Panc1 (cell line): ENCODE measurements at regions not wholly inside any gene's neighbourhood (a gene's known extent, or its start where the extent isn't known, plus 50 kb on each side); places are given as distances from the start of the nearest gene placed in this dataset.
"Not testable (repeated sequence)": the region's sequence is repeated elsewhere in the genome, so short reads cannot be mapped to it uniquely, and the experiment has no call there.

Experiments used
- ATAC-seq: fragments of 200-7000 bp; cut with Tn5 transposase; 2 replicates; pipeline ENCODE4 v1.9.1; 2020; ENCODE audit warnings: mild to moderate bottlenecking, moderate library complexity
- BruUV-seq: library from RNA; stranded (reverse); fragments of 400-500 nt; replicated peaks from 2 replicates; lab custom pipeline; 2021; lab: Mats Ljungman, UMichigan
- CTCF ChIA-PET: fragments of 300-600 bp; sonication (Branson Sonifier 250); formaldehyde crosslinking; loops from one replicate; lab custom pipeline; 2022; ENCODE audit warnings: antibody characterized with exemption; lab: Charles Lee
- POLR2A ChIA-PET: fragments of 300-600 bp; sonication (Branson Sonifier 250); formaldehyde crosslinking; loops from one replicate; lab custom pipeline; 2022; ENCODE audit warnings: antibody characterized with exemption; lab: Charles Lee
- DNase-seq: peaks from one replicate; pipeline ENCODE4 v3.0.0-alpha.2; 2010; ENCODE audit warnings: low read depth, low spot score
- H3K27ac ChIP-seq: 2 replicates; pipeline ENCODE4 v1.5.1; 2011; ENCODE audit warnings: mild to moderate bottlenecking, low read length, inconsistent platforms
- H3K27me3 ChIP-seq: fragments of 200-500 bp; sonication (Bioruptor generic); 2 replicates; pipeline ENCODE4 v1.6.0; 2014; ENCODE audit warnings: low read length, inconsistent platforms; ENCODE audit not compliant: control insufficient read depth, insufficient read depth
- H3K36me3 ChIP-seq: fragments of 200-500 bp; sonication (Bioruptor generic); 2 replicates; pipeline ENCODE4 v1.5.1; 2014; ENCODE audit warnings: inconsistent platforms, mild to moderate bottlenecking, low read length, moderate library complexity; ENCODE audit not compliant: control insufficient read depth, insufficient read depth
- H3K4me1 ChIP-seq: 2 replicates; pipeline ENCODE4 v1.5.1; 2011; ENCODE audit warnings: inconsistent platforms, mild to moderate bottlenecking, low read length, moderate library complexity; ENCODE audit not compliant: control insufficient read depth, insufficient read depth
- H3K4me3 ChIP-seq, 2 experiments: 2 replicates each; pipeline ENCODE4 v1.5.1; 2011 to 2012; ENCODE audit warnings: low read depth in 2 of 2, low read length in 2 of 2, mild to moderate bottlenecking in 2 of 2, inconsistent platforms in 1 of 2, moderate library complexity in 1 of 2
- H3K9me3 ChIP-seq: fragments of 200-500 bp; sonication (Bioruptor generic); 2 replicates; pipeline ENCODE4 v1.5.1; 2014; ENCODE audit warnings: low read depth, mild to moderate bottlenecking, inconsistent platforms, low read length, moderate library complexity; ENCODE audit not compliant: control insufficient read depth, insufficient read depth
- POLR2AphosphoS5 ChIP-seq: IDR thresholded peaks from 2 replicates; pipeline ENCODE4 v1.6.1; 2012; ENCODE audit warnings: mild to moderate bottlenecking, low read depth, low read length, moderate library complexity
- SIN3A ChIP-seq: IDR thresholded peaks from 2 replicates; pipeline ENCODE4 v1.6.1; 2012; ENCODE audit warnings: low read depth, mild to moderate bottlenecking, low read length, moderate library complexity, borderline replicate concordance; ENCODE audit not compliant: insufficient read depth
- TCF7L2 ChIP-seq: IDR thresholded peaks from 2 replicates; pipeline ENCODE4 v1.6.1; 2011; ENCODE audit warnings: mild to moderate bottlenecking, low read depth, low read length, inconsistent platforms
- in situ Hi-C: cut with HindIII; loops from 2 replicates; pipeline ENCODE4 v1.10.0; 2016; ENCODE audit warnings: low sequenced_read_pairs, low pct_unique_long_range_greater_than_20kb
- intact Hi-C: fragments of 100-400 bp; cut with micrococcal nuclease; formaldehyde crosslinking; loops from one replicate; pipeline ENCODE4 v1.10.0; 2022; ENCODE audit not compliant: unreplicated experiment
- TF ChIP-seq, protein P1 (sequence below), 2 experiments: IDR thresholded peaks; 2 replicates each; pipeline ENCODE4 v1.6.1; 2011 to 2012; ENCODE audit warnings: low read depth in 2 of 2, control low read depth in 1 of 2, low read length in 1 of 2, mild to moderate bottlenecking in 1 of 2, moderate library complexity in 1 of 2; ENCODE audit not compliant: insufficient read depth in 1 of 2
- TF ChIP-seq, protein P2 (sequence below): fragments of 450-650 bp; IDR thresholded peaks from 2 replicates; pipeline ENCODE4 v1.5.1; 2017; ENCODE audit warnings: mild to moderate bottlenecking

DNA sequence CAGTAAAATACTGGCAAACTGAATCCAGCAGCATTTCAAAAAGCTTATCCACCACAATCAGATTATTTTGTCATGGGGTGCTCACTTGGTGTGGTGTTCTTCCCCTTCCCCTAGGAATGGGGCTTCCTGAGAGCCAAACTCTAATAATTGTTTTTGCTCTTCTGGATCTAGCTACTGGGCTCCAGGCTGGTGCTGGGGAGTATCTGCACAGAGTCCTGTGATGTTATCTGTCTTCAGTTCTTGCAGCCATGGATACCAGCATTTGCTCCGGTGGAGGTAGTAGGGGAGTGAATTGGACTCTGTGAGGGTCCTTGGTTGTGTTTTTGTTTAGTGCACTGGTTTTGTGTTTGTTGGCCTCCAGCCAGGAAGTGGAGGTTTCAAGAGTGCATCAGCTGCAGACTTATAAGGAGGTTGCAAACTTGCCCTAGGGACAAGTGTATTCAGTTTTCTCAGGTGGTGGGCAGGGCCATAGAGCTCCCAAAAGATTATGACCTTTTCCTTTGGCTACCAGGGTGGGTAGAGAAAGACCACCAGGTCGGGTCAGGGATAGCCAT lies 308.5 kb upstream of the MAGI2 start:
- in situ Hi-C loops (no loop called here), intact Hi-C loops (no loop called here)
- no peak overlapping the region for H3K27ac ChIP-seq
- no TSS peak for BruUV-seq
- no peak for ATAC-seq
- no peaks in the 10 kb centered on the region for H3K4me1 ChIP-seq
- ChIA-PET CTCF (no interaction called here), POLR2A (no interaction called here)
- no peak overlapping the region for H3K4me3 ChIP-seq
- H3K9me3 ChIP-seq: no peaks in the 10 kb centered on the region
- no peaks in the 10 kb centered on the region for H3K27me3 ChIP-seq
- no peak for DNase-seq
- TF ChIP-seq POLR2AphosphoS5 (no peak), TCF7L2 (no peak), SIN3A (no peak)
- TF ChIP-seq, protein P1, sequence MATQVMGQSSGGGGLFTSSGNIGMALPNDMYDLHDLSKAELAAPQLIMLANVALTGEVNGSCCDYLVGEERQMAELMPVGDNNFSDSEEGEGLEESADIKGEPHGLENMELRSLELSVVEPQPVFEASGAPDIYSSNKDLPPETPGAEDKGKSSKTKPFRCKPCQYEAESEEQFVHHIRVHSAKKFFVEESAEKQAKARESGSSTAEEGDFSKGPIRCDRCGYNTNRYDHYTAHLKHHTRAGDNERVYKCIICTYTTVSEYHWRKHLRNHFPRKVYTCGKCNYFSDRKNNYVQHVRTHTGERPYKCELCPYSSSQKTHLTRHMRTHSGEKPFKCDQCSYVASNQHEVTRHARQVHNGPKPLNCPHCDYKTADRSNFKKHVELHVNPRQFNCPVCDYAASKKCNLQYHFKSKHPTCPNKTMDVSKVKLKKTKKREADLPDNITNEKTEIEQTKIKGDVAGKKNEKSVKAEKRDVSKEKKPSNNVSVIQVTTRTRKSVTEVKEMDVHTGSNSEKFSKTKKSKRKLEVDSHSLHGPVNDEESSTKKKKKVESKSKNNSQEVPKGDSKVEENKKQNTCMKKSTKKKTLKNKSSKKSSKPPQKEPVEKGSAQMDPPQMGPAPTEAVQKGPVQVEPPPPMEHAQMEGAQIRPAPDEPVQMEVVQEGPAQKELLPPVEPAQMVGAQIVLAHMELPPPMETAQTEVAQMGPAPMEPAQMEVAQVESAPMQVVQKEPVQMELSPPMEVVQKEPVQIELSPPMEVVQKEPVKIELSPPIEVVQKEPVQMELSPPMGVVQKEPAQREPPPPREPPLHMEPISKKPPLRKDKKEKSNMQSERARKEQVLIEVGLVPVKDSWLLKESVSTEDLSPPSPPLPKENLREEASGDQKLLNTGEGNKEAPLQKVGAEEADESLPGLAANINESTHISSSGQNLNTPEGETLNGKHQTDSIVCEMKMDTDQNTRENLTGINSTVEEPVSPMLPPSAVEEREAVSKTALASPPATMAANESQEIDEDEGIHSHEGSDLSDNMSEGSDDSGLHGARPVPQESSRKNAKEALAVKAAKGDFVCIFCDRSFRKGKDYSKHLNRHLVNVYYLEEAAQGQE (IDR thresholded peaks at IDR 0.05; ENCODE audit: insufficient read depth in 1 of 2, low read depth in 2 of 2, low read length in 1 of 2): no peak
- TF ChIP-seq, protein P2, sequence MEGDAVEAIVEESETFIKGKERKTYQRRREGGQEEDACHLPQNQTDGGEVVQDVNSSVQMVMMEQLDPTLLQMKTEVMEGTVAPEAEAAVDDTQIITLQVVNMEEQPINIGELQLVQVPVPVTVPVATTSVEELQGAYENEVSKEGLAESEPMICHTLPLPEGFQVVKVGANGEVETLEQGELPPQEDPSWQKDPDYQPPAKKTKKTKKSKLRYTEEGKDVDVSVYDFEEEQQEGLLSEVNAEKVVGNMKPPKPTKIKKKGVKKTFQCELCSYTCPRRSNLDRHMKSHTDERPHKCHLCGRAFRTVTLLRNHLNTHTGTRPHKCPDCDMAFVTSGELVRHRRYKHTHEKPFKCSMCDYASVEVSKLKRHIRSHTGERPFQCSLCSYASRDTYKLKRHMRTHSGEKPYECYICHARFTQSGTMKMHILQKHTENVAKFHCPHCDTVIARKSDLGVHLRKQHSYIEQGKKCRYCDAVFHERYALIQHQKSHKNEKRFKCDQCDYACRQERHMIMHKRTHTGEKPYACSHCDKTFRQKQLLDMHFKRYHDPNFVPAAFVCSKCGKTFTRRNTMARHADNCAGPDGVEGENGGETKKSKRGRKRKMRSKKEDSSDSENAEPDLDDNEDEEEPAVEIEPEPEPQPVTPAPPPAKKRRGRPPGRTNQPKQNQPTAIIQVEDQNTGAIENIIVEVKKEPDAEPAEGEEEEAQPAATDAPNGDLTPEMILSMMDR: no peak
- H3K36me3 ChIP-seq: no peaks in the 10 kb centered on the region

DNA sequence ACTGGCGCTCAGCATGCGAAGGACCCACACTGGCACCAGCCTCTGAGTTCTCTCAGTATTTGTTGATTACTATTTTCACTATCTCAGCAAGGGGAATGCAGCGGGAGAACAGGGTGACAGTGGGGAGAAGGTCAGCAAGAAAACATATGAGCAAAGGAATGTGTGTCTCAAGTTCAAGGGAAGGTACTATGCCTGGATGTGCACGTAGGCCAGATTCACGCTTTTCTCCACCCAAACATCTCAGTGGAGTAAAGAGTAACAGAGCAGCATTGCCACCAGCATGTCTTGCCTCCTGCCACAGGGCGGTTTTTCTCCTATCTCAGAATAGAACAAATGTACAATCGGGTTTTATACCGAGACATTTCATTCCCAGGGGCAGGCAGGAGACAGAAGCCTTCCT lies 297.5 kb upstream of the MAGI2 start:
- BruUV-seq, H3K4me1 ChIP-seq, H3K9me3 ChIP-seq, in situ Hi-C loops, H3K4me3 ChIP-seq, H3K27ac ChIP-seq, DNase-seq, H3K36me3 ChIP-seq, intact Hi-C loops, CTCF ChIA-PET, ATAC-seq, POLR2A ChIA-PET, H3K27me3 ChIP-seq: not testable (repeated sequence)

DNA sequence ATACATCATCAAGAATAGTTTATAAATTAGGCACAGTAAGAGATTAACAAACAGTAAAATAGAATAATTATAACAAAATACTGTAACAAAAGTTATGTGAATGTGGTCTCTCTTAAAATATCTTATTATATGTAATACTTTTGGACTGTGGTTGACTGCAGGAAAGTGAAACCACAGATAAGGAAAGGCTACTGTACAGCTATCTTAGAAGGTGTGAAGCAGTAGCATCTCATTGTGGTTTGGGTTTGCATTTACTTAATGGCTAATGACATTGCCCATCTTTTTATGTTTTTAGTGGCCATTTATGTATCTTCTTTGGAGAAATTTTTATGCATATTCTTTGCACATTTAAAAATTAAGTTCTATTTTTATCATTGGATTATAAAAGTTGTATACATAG lies 296.4 kb upstream of the MAGI2 start:
- DNase-seq (no peak), ATAC-seq (no peak)
- intact Hi-C loops (loop anchor here (10.0 kb wide), 1 partner anchor 455 kb away; no protein-coding TSS in a partner anchor), in situ Hi-C loops (no loop called here)
- Histone ChIP-seq H3K36me3 (no peaks in the 10 kb centered on the region), H3K27ac (no peak overlapping the region), H3K9me3 (no peaks in the 10 kb centered on the region), H3K27me3 (no peaks in the 10 kb centered on the region), H3K4me3 (no peak overlapping the region), H3K4me1 (no peaks in the 10 kb centered on the region)
- CTCF ChIA-PET: interaction anchor here (0.6 kb wide), 1 partner anchor 104 kb away, joined by 3 read pairs; no protein-coding TSS in a partner anchor
- TF ChIP-seq, protein P1 (IDR thresholded peaks at IDR 0.05; ENCODE audit: insufficient read depth in 1 of 2, low read depth in 2 of 2, low read length in 1 of 2): no peak
- TF ChIP-seq POLR2AphosphoS5 (no peak), SIN3A (no peak), TCF7L2 (no peak)
- TF ChIP-seq, protein P2: no peak
- BruUV-seq: no TSS peak
- POLR2A ChIA-PET: no interaction called here
